Neural cell (in vitro differentiated cells): ENCODE measurements at regions not wholly inside any gene's neighbourhood (a gene's known extent, or its start where the extent isn't known, plus 50 kb on each side); places are given as distances from the start of the nearest gene placed in this dataset.

ENCODE experiments used
- H2AFZ ChIP-seq: fragments of 200-600, 300-800 bp; sonication (generic), shearing (Covaris generic); 2 replicates; pipeline ENCODE4 v1.6.0; 2014; ENCODE audit warnings: low read depth, mild to moderate bottlenecking, antibody characterized with exemption, low read length, moderate library complexity
- H3F3A ChIP-seq: fragments of 200-600 bp; shearing (Covaris generic); 2 replicates; pipeline ENCODE4 v1.6.1; 2016; ENCODE audit warnings: mild to moderate bottlenecking, moderate library complexity, mixed read lengths, antibody characterized with exemption, low read length; ENCODE audit not compliant: insufficient read depth, poor library complexity, severe bottlenecking
- H3K27ac ChIP-seq: fragments of 200-600, 300-800 bp; sonication (generic), shearing (Covaris generic); 2 replicates; pipeline ENCODE4 v1.5.1; 2014; ENCODE audit warnings: mild to moderate bottlenecking, low read length, moderate library complexity
- H3K27me3 ChIP-seq: fragments of 300-800, 200-600 bp; sonication (generic), shearing (Covaris generic); 2 replicates; pipeline ENCODE4 v1.6.0; 2014; ENCODE audit warnings: mild to moderate bottlenecking, low read depth, low read length, moderate library complexity; ENCODE audit not compliant: insufficient read depth
- H3K36me3 ChIP-seq: fragments of 300-800, 200-600 bp; sonication (generic), shearing (Covaris generic); 2 replicates; pipeline ENCODE4 v1.5.1; 2014; ENCODE audit warnings: mild to moderate bottlenecking, antibody characterized with exemption, low read length, moderate library complexity; ENCODE audit not compliant: insufficient read depth
- H3K4me2 ChIP-seq: fragments of 300-800, 200-600 bp; sonication (generic), shearing (Covaris generic); 2 replicates; pipeline ENCODE4 v1.6.0; 2014; ENCODE audit warnings: mild to moderate bottlenecking, low read length
- H3K4me3 ChIP-seq: fragments of 300-800, 200-600 bp; sonication (generic), shearing (Covaris generic); 2 replicates; pipeline ENCODE4 v1.5.1; 2014; ENCODE audit warnings: mild to moderate bottlenecking, low read length, moderate library complexity
- H3K79me2 ChIP-seq: fragments of 200-600 bp; shearing (Covaris generic); replicated peaks from 2 replicates; pipeline ENCODE4 v1.6.0; 2014; ENCODE audit warnings: mild to moderate bottlenecking, low read length, moderate library complexity; ENCODE audit not compliant: insufficient read depth
- H3K9ac ChIP-seq: fragments of 300-800, 200-600 bp; sonication (generic), shearing (Covaris generic); 2 replicates; pipeline ENCODE4 v1.6.1; 2016; ENCODE audit warnings: mild to moderate bottlenecking, low read length, mixed read lengths
- H3K9me2 ChIP-seq: fragments of 200-600 bp; shearing (Covaris generic); 2 replicates; pipeline ENCODE4 v1.6.1; 2016; ENCODE audit warnings: mild to moderate bottlenecking, low read length, mixed read lengths; ENCODE audit not compliant: insufficient read depth
- H3K9me3 ChIP-seq: fragments of 200-600, 300-800 bp; sonication (generic), shearing (Covaris generic); 2 replicates; pipeline ENCODE4 v1.6.1; 2016; ENCODE audit warnings: mild to moderate bottlenecking, mixed run types, low read length, moderate library complexity, mixed read lengths
- H4K20me1 ChIP-seq: fragments of 200-600 bp; shearing (Covaris generic); 2 replicates; pipeline ENCODE4 v1.6.1; 2016; ENCODE audit warnings: mild to moderate bottlenecking, mixed run types; ENCODE audit not compliant: insufficient read depth
- EP300 ChIP-seq: fragments of 450-650 bp; conservative IDR thresholded peaks from 2 replicates; pipeline ENCODE4 v1.6.1; 2014; ENCODE audit warnings: antibody characterized with exemption, mild to moderate bottlenecking, moderate library complexity; ENCODE audit not compliant: poor library complexity, severe bottlenecking
- EZH2 ChIP-seq: fragments of 200-600, 300-800 bp; shearing (Covaris generic), sonication (generic); IDR thresholded peaks from 2 replicates; pipeline ENCODE4 v1.6.1; 2014; ENCODE audit warnings: antibody characterized with exemption, low read length, borderline replicate concordance, mild to moderate bottlenecking; ENCODE audit not compliant: insufficient read depth, poor library complexity, severe bottlenecking
- MXI1 ChIP-seq: fragments of 450-650 bp; conservative IDR thresholded peaks from 2 replicates; pipeline ENCODE4 v1.6.1; 2014; ENCODE audit warnings: antibody characterized with exemption, mild to moderate bottlenecking; ENCODE audit not compliant: poor library complexity, severe bottlenecking
- POLR2AphosphoS5 ChIP-seq: IDR thresholded peaks from 2 replicates; pipeline ENCODE4 v1.6.1; 2012
- RAD21 ChIP-seq: fragments of 450-650 bp; conservative IDR thresholded peaks from 2 replicates; pipeline ENCODE4 v1.6.1; 2014; ENCODE audit warnings: antibody characterized with exemption, mild to moderate bottlenecking, moderate library complexity
- SMC3 ChIP-seq: fragments of 450-650 bp; conservative IDR thresholded peaks from 2 replicates; pipeline ENCODE4 v1.6.1; 2014; ENCODE audit warnings: antibody characterized with exemption, mild to moderate bottlenecking, moderate library complexity; ENCODE audit not compliant: poor library complexity
- TAF1 ChIP-seq: IDR thresholded peaks from 2 replicates; pipeline ENCODE4 v1.6.1; 2012; ENCODE audit warnings: low read depth
- TF ChIP-seq, protein P1 (sequence below): fragments of 450-650 bp; IDR thresholded peaks from 2 replicates; pipeline ENCODE4 v1.5.1; 2014; ENCODE audit warnings: antibody characterized with exemption, mild to moderate bottlenecking, moderate library complexity; ENCODE audit not compliant: poor library complexity, severe bottlenecking
- TF ChIP-seq, protein P2 (sequence below): IDR thresholded peaks from 2 replicates; pipeline ENCODE4 v1.6.1; 2012; ENCODE audit warnings: borderline replicate concordance

DNA sequence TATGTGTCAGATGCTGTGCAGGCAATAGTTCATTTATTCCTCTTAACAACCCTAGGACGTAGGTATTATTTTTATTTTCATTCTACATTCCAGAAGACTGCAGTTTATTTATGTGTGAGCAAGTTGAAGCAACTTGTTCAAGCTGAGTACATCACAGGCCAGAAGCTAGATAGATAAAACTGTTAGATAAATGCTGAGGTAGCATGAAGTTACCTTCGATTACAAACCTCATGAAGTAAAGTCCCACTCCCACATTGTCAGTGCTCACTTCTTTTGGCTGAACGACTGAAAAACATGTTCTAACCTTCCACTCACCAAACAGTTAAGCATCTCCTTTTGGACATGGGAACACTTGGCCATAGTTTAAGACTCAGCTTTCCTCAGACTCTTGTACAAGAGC is 439.2 kb downstream of the TNS1 start:
- H2AFZ ChIP-seq, result no peak overlapping the region
- H3K4me2 ChIP-seq, result no peak overlapping the region
- H3K27me3 ChIP-seq, result no peaks in the 10 kb centered on the region
- TF ChIP-seq TAF1 (no peak), EP300 (no peak), RAD21 (no peak)
- TF ChIP-seq, protein P1, sequence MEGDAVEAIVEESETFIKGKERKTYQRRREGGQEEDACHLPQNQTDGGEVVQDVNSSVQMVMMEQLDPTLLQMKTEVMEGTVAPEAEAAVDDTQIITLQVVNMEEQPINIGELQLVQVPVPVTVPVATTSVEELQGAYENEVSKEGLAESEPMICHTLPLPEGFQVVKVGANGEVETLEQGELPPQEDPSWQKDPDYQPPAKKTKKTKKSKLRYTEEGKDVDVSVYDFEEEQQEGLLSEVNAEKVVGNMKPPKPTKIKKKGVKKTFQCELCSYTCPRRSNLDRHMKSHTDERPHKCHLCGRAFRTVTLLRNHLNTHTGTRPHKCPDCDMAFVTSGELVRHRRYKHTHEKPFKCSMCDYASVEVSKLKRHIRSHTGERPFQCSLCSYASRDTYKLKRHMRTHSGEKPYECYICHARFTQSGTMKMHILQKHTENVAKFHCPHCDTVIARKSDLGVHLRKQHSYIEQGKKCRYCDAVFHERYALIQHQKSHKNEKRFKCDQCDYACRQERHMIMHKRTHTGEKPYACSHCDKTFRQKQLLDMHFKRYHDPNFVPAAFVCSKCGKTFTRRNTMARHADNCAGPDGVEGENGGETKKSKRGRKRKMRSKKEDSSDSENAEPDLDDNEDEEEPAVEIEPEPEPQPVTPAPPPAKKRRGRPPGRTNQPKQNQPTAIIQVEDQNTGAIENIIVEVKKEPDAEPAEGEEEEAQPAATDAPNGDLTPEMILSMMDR, result no peak
- no peaks in the 10 kb centered on the region for H3K9me2 ChIP-seq
- H3K79me2 ChIP-seq, result no peaks in the 10 kb centered on the region
- no peak overlapping the region for H3K4me3 ChIP-seq
- H3F3A ChIP-seq, result no peaks in the 10 kb centered on the region
- no peaks in the 10 kb centered on the region for H3K9me3 ChIP-seq
- H3K36me3 ChIP-seq, result no peaks in the 10 kb centered on the region
- no peak overlapping the region for H3K9ac ChIP-seq
- H3K27ac ChIP-seq, result no peak overlapping the region
- no peaks in the 10 kb centered on the region for H4K20me1 ChIP-seq

DNA sequence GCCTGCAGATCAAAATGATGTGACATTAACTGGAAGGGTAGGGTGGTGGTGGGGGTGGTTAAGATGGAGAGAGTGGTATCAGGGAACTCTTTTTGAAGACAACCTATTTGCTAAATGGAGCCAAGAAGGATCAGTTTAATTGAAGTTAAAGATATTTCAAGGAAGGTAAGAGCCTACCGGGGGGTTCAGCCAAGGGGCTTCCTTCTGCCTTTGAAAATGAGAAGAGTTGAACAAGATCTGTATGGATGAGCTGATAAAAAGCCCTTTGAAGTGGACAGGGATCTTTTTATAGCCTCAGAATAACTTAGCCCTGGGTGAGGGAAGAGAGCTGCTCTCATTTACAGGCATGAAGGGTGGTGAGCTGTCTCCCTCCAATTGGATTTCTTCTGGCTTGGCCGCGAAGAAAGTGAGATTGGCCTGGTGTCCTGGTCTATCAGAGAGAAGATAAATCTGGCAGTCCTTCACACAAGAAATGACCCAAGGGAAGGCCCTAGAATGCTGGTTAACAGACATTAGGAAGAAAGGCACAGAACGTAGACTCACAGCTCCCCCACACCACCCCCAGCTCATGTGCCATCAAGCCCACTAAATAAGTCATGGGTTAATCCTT is 439.8 kb downstream of the TNS1 start:
- TF ChIP-seq, protein P2, sequence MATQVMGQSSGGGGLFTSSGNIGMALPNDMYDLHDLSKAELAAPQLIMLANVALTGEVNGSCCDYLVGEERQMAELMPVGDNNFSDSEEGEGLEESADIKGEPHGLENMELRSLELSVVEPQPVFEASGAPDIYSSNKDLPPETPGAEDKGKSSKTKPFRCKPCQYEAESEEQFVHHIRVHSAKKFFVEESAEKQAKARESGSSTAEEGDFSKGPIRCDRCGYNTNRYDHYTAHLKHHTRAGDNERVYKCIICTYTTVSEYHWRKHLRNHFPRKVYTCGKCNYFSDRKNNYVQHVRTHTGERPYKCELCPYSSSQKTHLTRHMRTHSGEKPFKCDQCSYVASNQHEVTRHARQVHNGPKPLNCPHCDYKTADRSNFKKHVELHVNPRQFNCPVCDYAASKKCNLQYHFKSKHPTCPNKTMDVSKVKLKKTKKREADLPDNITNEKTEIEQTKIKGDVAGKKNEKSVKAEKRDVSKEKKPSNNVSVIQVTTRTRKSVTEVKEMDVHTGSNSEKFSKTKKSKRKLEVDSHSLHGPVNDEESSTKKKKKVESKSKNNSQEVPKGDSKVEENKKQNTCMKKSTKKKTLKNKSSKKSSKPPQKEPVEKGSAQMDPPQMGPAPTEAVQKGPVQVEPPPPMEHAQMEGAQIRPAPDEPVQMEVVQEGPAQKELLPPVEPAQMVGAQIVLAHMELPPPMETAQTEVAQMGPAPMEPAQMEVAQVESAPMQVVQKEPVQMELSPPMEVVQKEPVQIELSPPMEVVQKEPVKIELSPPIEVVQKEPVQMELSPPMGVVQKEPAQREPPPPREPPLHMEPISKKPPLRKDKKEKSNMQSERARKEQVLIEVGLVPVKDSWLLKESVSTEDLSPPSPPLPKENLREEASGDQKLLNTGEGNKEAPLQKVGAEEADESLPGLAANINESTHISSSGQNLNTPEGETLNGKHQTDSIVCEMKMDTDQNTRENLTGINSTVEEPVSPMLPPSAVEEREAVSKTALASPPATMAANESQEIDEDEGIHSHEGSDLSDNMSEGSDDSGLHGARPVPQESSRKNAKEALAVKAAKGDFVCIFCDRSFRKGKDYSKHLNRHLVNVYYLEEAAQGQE, result no peak
- TF ChIP-seq POLR2AphosphoS5, result no peak
- TF ChIP-seq, protein P1, result no peak
- TF ChIP-seq EP300, result no peak
- H4K20me1 ChIP-seq, result no peaks in the 10 kb centered on the region
- no peak overlapping the region for H2AFZ ChIP-seq
- no peaks in the 10 kb centered on the region for H3K9me2 ChIP-seq
- no peaks in the 10 kb centered on the region for H3K36me3 ChIP-seq
- no peaks in the 10 kb centered on the region for H3F3A ChIP-seq
- H3K4me2 ChIP-seq, result no peak overlapping the region
- no peak overlapping the region for H3K9ac ChIP-seq
- no peaks in the 10 kb centered on the region for H3K79me2 ChIP-seq
- H3K27me3 ChIP-seq, result no peaks in the 10 kb centered on the region
- H3K9me3 ChIP-seq, result no peaks in the 10 kb centered on the region
- H3K27ac ChIP-seq, result no peak overlapping the region
- no peak overlapping the region for H3K4me3 ChIP-seq

DNA sequence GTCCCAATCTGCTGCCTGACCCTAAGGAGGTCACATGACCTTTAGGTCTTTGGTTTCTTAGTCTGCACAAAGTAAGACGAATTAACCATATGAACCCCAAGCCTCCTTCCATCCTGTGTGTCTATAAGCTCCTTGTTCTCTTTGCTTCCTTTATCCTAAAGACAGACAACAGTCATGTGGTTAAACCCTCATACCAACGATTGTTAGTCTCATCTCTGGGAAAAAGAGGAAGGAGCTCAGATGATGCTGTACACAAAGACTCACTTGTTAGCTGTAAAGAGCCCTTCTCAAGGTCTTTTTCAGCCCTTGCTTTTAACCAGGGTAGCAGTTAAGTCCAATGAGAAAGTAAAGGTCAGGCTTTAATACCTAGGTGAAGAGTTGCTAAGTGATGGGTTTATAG is 443.7 kb downstream of the TNS1 start:
- H2AFZ ChIP-seq, result no peak overlapping the region
- H3K4me2 ChIP-seq, result no peak overlapping the region
- TF ChIP-seq MXI1, result no peak
- TF ChIP-seq EP300, result no peak
- no peak for TF ChIP-seq SMC3
- TF ChIP-seq RAD21, result no peak
- no peak for TF ChIP-seq EZH2
- TF ChIP-seq, protein P1, result no peak
- TF ChIP-seq TAF1, result no peak
- no peak for TF ChIP-seq POLR2AphosphoS5
- H3K9me2 ChIP-seq, result no peaks in the 10 kb centered on the region
- no peaks in the 10 kb centered on the region for H3K79me2 ChIP-seq
- no peaks in the 10 kb centered on the region for H3K36me3 ChIP-seq
- H4K20me1 ChIP-seq, result no peaks in the 10 kb centered on the region
- no peak overlapping the region for H3K4me3 ChIP-seq
- H3K27ac ChIP-seq, result no peak overlapping the region
- no peaks in the 10 kb centered on the region for H3F3A ChIP-seq
- no peaks in the 10 kb centered on the region for H3K27me3 ChIP-seq
- H3K9ac ChIP-seq, result no peak overlapping the region
- H3K9me3 ChIP-seq, result no peaks in the 10 kb centered on the region
